Peyer's patch (tissue), 4 donors: ENCODE measurements at regions not wholly inside any gene's neighbourhood (a gene's known extent, or its start where the extent isn't known, plus 50 kb on each side); places are given as distances from the start of the nearest gene placed in this dataset.

ENCODE experiments used
- CTCF ChIP-seq, 6 experiments: fragments of 450-650 bp in 4 of 6; fragments of 200-600 bp in 2 of 6; sonication (generic) in 1 of 6; IDR thresholded peaks; one replicate each; pipeline ENCODE4 v1.5.1; 2017 to 2019; ENCODE audit warnings: antibody characterized with exemption in 6 of 6, mild to moderate bottlenecking in 3 of 6, moderate library complexity in 1 of 6
- POLR2A ChIP-seq, 2 donors: fragments of 450-650 bp; IDR thresholded peaks; one replicate each; pipeline ENCODE4 v1.5.1; 2017; ENCODE audit warnings: antibody characterized with exemption in 2 of 2, mild to moderate bottlenecking in 2 of 2, moderate library complexity in 2 of 2

GRCh38 chr11:29023761-29024160 lies 915.6 kb downstream of the METTL15 start:
- TF ChIP-seq CTCF (IDR thresholded peaks at IDR 0.05) = no peak
- TF ChIP-seq POLR2A (IDR thresholded peaks at IDR 0.05) = no peak
